Right lobe of liver (tissue), 4 donors: ENCODE measurements at regions not wholly inside any gene's neighbourhood (a gene's known extent, or its start where the extent isn't known, plus 50 kb on each side); places are given as distances from the start of the nearest gene placed in this dataset.

Source experiments
- POLR2A ChIP-seq: fragments of 450-650 bp; IDR thresholded peaks from one replicate; pipeline ENCODE4 v1.6.1; 2017; ENCODE audit warnings: antibody characterized with exemption, mild to moderate bottlenecking
- TF ChIP-seq, protein P1 (sequence below), 4 donors: fragments of 200-600 bp in 3 of 4; fragments of 450-650 bp in 1 of 4; IDR thresholded peaks; one replicate each; pipeline versions ENCODE4 v1.5.1 to v1.8.0; 2016 to 2022; ENCODE audit warnings: antibody characterized with exemption in 4 of 4, mild to moderate bottlenecking in 2 of 4
- donor health status: DM: no; HTN: no; CAD: no.
- donor health status: DM: no; HTN: no; CAD: no.
- donor health status: DM: no; HTN: yes; CAD: no.

GRCh38 chr2:186913870-186914269, 64.9 kb upstream of the ZSWIM2 start:
- TF ChIP-seq POLR2A, result no peak
- TF ChIP-seq, protein P1, sequence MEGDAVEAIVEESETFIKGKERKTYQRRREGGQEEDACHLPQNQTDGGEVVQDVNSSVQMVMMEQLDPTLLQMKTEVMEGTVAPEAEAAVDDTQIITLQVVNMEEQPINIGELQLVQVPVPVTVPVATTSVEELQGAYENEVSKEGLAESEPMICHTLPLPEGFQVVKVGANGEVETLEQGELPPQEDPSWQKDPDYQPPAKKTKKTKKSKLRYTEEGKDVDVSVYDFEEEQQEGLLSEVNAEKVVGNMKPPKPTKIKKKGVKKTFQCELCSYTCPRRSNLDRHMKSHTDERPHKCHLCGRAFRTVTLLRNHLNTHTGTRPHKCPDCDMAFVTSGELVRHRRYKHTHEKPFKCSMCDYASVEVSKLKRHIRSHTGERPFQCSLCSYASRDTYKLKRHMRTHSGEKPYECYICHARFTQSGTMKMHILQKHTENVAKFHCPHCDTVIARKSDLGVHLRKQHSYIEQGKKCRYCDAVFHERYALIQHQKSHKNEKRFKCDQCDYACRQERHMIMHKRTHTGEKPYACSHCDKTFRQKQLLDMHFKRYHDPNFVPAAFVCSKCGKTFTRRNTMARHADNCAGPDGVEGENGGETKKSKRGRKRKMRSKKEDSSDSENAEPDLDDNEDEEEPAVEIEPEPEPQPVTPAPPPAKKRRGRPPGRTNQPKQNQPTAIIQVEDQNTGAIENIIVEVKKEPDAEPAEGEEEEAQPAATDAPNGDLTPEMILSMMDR (IDR thresholded peaks at IDR 0.05), result no peak
